ENCODE measurements at regions not wholly inside any gene's neighbourhood (a gene's known extent, or its start where the extent isn't known, plus 50 kb on each side); places are given as distances from the start of the nearest gene placed in this dataset.

DNA sequence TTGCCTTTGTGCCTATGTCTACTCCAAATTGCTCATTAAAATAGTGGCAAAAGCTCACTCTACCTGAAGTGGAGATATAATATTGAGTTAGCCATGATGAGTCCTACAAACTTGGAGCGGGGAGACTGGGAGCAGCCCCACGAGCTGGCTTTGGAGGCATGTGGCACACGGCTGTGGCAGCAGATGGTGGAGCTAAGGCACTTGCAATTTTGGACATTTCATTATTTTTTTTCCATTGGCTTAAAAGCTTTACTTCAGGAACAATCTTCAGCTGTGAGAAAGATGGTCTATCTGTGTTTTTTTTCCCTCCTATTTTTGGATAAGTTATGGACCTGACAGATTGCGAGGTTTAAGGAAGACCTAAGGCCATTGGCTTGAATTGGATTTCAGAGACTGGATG, 578.3 kb downstream of the CMPK2 start:
- Histone ChIP-seq H3K9ac (ENCODE audit: low read depth in 1 of 3, low read length in 3 of 3) (no peak overlapping the region), H3K27ac (ENCODE audit: low read depth, low read length) (no peak overlapping the region), H3K27me3 (ENCODE audit: control insufficient read depth in 3 of 3, insufficient read depth in 3 of 3, low read length in 3 of 3) (no peaks in the 10 kb centered on the region), H3K4me3 (ENCODE audit: low read length in 3 of 3) (no peak overlapping the region), H3K36me3 (ENCODE audit: control insufficient read depth in 3 of 3, insufficient read depth in 3 of 3, low read length in 3 of 3) (no peaks in the 10 kb centered on the region), H3K4me1 (ENCODE audit: control insufficient read depth in 3 of 3, insufficient read depth in 3 of 3, low read length in 3 of 3) (no peaks in the 10 kb centered on the region), H3K9me3 (ENCODE audit: control insufficient read depth in 3 of 3, low read length in 3 of 3) (peaks cover 0 to under 1% (median 0%) of the 10 kb centered on the region in 3 donors)

DNA sequence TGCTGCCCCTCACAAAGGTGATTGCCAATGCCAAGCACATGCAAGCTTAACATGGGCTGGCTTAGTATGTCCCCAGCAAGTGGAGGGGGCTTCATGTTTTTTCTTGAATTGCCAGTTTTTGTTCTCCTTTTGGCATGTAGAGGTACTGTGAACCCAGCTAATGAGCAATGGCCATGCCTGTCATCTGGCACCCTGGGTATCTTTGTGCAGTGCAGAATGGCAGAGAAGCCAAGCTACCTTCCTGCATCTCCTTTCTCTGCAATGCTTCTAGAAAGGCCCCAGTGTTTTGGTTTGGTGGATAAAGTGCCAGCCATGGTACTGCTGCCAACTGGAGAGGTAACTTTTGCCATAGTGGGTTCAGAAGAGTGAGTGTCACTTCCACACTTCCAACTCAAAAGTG, 576.9 kb downstream of the CMPK2 start:
- Histone ChIP-seq H3K27ac (ENCODE audit: low read depth, low read length) (no peak overlapping the region), H3K27me3 (ENCODE audit: control insufficient read depth in 3 of 3, insufficient read depth in 3 of 3, low read length in 3 of 3) (no peaks in the 10 kb centered on the region), H3K4me3 (ENCODE audit: low read length in 3 of 3) (no peak overlapping the region), H3K9ac (ENCODE audit: low read depth in 1 of 3, low read length in 3 of 3) (no peak overlapping the region), H3K36me3 (ENCODE audit: control insufficient read depth in 3 of 3, insufficient read depth in 3 of 3, low read length in 3 of 3) (no peaks in the 10 kb centered on the region), H3K9me3 (ENCODE audit: control insufficient read depth in 3 of 3, low read length in 3 of 3) (no peaks in the 10 kb centered on the region), H3K4me1 (ENCODE audit: control insufficient read depth in 3 of 3, insufficient read depth in 3 of 3, low read length in 3 of 3) (no peaks in the 10 kb centered on the region)

- H3K4me3 ChIP-seq (ENCODE audit: low read length in 3 of 3) = no peak overlapping the region
- H3K9ac ChIP-seq (ENCODE audit: low read depth in 1 of 3, low read length in 3 of 3) = no peak overlapping the region
- H3K27ac ChIP-seq (ENCODE audit: low read depth, low read length) = no peak overlapping the region
- H3K27me3 ChIP-seq (ENCODE audit: control insufficient read depth in 3 of 3, insufficient read depth in 3 of 3, low read length in 3 of 3) = no peaks in the 10 kb centered on the region
- H3K9me3 ChIP-seq (ENCODE audit: control insufficient read depth in 3 of 3, low read length in 3 of 3) = no peaks in the 10 kb centered on the region
- H3K36me3 ChIP-seq (ENCODE audit: control insufficient read depth in 3 of 3, insufficient read depth in 3 of 3, low read length in 3 of 3) = no peaks in the 10 kb centered on the region
- H3K4me1 ChIP-seq (ENCODE audit: control insufficient read depth in 3 of 3, insufficient read depth in 3 of 3, low read length in 3 of 3) = no peaks in the 10 kb centered on the region
Observed at GRCh38 chr2:6290217-6291015, 575.3 kb downstream of the CMPK2 start.

DNA sequence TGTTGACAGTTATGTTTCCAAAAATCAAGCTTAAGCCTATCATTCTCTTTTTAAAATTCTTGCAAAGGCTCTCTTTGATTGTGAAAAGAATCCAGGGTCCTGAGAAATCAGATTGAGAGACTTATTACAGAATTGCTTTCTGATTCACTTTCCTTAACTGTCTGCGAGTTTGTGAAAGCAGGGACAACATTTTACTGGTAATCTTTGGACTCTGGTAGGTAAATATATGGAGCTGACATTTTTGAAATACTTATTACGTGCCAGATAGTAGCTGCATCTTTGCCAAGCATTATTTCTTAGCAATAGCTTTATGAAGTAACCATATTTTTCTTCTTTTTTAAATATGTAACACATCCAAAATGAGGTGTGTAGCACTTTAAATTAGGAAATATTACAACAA, 570.9 kb downstream of the CMPK2 start:
- Histone ChIP-seq H3K27me3 (ENCODE audit: control insufficient read depth in 3 of 3, insufficient read depth in 3 of 3, low read length in 3 of 3) (no peaks in the 10 kb centered on the region), H3K27ac (ENCODE audit: low read depth, low read length) (no peak overlapping the region), H3K9me3 (ENCODE audit: control insufficient read depth in 3 of 3, low read length in 3 of 3) (no peaks in the 10 kb centered on the region), H3K36me3 (ENCODE audit: control insufficient read depth in 3 of 3, insufficient read depth in 3 of 3, low read length in 3 of 3) (no peaks in the 10 kb centered on the region), H3K9ac (ENCODE audit: low read depth in 1 of 3, low read length in 3 of 3) (no peak overlapping the region), H3K4me3 (ENCODE audit: low read length in 3 of 3) (no peak overlapping the region), H3K4me1 (ENCODE audit: control insufficient read depth in 3 of 3, insufficient read depth in 3 of 3, low read length in 3 of 3) (no peaks in the 10 kb centered on the region)

- Histone ChIP-seq H3K9ac (ENCODE audit: low read depth in 1 of 3, low read length in 3 of 3) (no peak overlapping the region), H3K36me3 (ENCODE audit: control insufficient read depth in 3 of 3, insufficient read depth in 3 of 3, low read length in 3 of 3) (no peaks in the 10 kb centered on the region), H3K4me1 (ENCODE audit: control insufficient read depth in 3 of 3, insufficient read depth in 3 of 3, low read length in 3 of 3) (no peaks in the 10 kb centered on the region), H3K9me3 (ENCODE audit: control insufficient read depth in 3 of 3, low read length in 3 of 3) (no peaks in the 10 kb centered on the region), H3K4me3 (ENCODE audit: low read length in 3 of 3) (no peak overlapping the region), H3K27ac (ENCODE audit: low read depth, low read length) (no peak overlapping the region), H3K27me3 (ENCODE audit: control insufficient read depth in 3 of 3, insufficient read depth in 3 of 3, low read length in 3 of 3) (no peaks in the 10 kb centered on the region)
Observed at GRCh38 chr2:6297238-6297637, 568.5 kb downstream of the CMPK2 start.

GRCh38 chr2:6301426-6301825, 564.3 kb downstream of the CMPK2 start:
- H3K9me3 ChIP-seq (ENCODE audit: control insufficient read depth in 3 of 3, low read length in 3 of 3) = no peaks in the 10 kb centered on the region
- H3K27ac ChIP-seq (ENCODE audit: low read depth, low read length) = no peak overlapping the region
- no peaks in the 10 kb centered on the region for H3K27me3 ChIP-seq (ENCODE audit: control insufficient read depth in 3 of 3, insufficient read depth in 3 of 3, low read length in 3 of 3)
- H3K9ac ChIP-seq (ENCODE audit: low read depth in 1 of 3, low read length in 3 of 3) = no peak overlapping the region
- H3K4me1 ChIP-seq (ENCODE audit: control insufficient read depth in 3 of 3, insufficient read depth in 3 of 3, low read length in 3 of 3) = no peaks in the 10 kb centered on the region
- no peak overlapping the region for H3K4me3 ChIP-seq (ENCODE audit: low read length in 3 of 3)
- H3K36me3 ChIP-seq (ENCODE audit: control insufficient read depth in 3 of 3, insufficient read depth in 3 of 3, low read length in 3 of 3) = no peaks in the 10 kb centered on the region

GRCh38 chr2:6308986-6309385, 556.7 kb downstream of the CMPK2 start:
- no peak overlapping the region for H3K4me3 ChIP-seq (ENCODE audit: low read length in 3 of 3)
- no peaks in the 10 kb centered on the region for H3K36me3 ChIP-seq (ENCODE audit: control insufficient read depth in 3 of 3, insufficient read depth in 3 of 3, low read length in 3 of 3)
- H3K27me3 ChIP-seq (ENCODE audit: control insufficient read depth in 3 of 3, insufficient read depth in 3 of 3, low read length in 3 of 3) = peaks cover 0 to 6% (median 0%) of the 10 kb centered on the region in 3 donors
- no peak overlapping the region for H3K27ac ChIP-seq (ENCODE audit: low read depth, low read length)
- no peak overlapping the region for H3K9ac ChIP-seq (ENCODE audit: low read depth in 1 of 3, low read length in 3 of 3)
- H3K4me1 ChIP-seq (ENCODE audit: control insufficient read depth in 3 of 3, insufficient read depth in 3 of 3, low read length in 3 of 3) = no peaks in the 10 kb centered on the region
- H3K9me3 ChIP-seq (ENCODE audit: control insufficient read depth in 3 of 3, low read length in 3 of 3) = peaks cover 0 to 3% (median 0%) of the 10 kb centered on the region in 3 donors

DNA sequence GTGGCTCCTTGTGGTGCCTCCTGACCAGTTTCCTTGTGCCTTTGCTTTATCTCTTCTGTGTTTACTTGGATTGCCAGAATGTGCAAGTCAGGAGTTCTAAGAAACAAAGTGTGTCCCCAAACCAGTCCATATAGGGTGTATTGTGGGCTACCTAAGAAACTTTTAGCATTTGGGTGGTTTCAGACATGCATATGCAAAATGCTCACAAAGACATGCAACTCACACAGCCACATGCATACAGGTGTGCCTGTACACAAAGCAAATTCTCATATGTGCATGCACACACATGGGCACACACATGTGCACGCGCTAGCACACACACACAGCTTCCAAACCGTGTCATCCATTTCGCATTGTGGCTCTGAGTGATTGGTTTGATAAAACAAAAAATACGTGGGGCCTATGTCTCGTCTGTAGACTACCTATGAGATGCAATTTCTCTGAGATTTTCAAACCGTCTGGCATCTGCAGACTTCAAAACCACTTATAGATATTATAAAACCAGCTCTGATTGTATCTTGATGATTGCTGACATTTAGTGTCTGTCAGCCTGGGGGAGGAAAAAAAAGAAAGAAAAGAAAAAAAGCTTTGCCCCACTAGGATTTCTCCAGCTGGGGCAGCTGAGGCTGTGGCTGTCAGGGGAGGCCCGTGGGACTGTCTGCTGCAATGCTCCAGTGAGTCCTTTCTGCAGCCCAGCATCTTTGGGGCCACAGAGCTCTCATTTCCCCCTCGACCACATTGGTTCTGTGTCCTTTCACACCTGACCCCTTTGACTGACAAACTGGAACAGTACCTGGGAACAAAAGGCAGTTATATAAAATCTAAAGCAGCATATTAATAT, 556.1 kb downstream of the CMPK2 start:
- peaks cover 0 to 6% (median 0%) of the 10 kb centered on the region in 3 donors for H3K27me3 ChIP-seq (ENCODE audit: control insufficient read depth in 3 of 3, insufficient read depth in 3 of 3, low read length in 3 of 3)
- no peaks in the 10 kb centered on the region for H3K4me1 ChIP-seq (ENCODE audit: control insufficient read depth in 3 of 3, insufficient read depth in 3 of 3, low read length in 3 of 3)
- no peak overlapping the region for H3K9ac ChIP-seq (ENCODE audit: low read depth in 1 of 3, low read length in 3 of 3)
- H3K36me3 ChIP-seq (ENCODE audit: control insufficient read depth in 3 of 3, insufficient read depth in 3 of 3, low read length in 3 of 3) = no peaks in the 10 kb centered on the region
- H3K9me3 ChIP-seq (ENCODE audit: control insufficient read depth in 3 of 3, low read length in 3 of 3) = peaks cover 0 to 3% (median 0%) of the 10 kb centered on the region in 3 donors
- H3K27ac ChIP-seq (ENCODE audit: low read depth, low read length) = no peak overlapping the region
- no peak overlapping the region for H3K4me3 ChIP-seq (ENCODE audit: low read length in 3 of 3)

DNA sequence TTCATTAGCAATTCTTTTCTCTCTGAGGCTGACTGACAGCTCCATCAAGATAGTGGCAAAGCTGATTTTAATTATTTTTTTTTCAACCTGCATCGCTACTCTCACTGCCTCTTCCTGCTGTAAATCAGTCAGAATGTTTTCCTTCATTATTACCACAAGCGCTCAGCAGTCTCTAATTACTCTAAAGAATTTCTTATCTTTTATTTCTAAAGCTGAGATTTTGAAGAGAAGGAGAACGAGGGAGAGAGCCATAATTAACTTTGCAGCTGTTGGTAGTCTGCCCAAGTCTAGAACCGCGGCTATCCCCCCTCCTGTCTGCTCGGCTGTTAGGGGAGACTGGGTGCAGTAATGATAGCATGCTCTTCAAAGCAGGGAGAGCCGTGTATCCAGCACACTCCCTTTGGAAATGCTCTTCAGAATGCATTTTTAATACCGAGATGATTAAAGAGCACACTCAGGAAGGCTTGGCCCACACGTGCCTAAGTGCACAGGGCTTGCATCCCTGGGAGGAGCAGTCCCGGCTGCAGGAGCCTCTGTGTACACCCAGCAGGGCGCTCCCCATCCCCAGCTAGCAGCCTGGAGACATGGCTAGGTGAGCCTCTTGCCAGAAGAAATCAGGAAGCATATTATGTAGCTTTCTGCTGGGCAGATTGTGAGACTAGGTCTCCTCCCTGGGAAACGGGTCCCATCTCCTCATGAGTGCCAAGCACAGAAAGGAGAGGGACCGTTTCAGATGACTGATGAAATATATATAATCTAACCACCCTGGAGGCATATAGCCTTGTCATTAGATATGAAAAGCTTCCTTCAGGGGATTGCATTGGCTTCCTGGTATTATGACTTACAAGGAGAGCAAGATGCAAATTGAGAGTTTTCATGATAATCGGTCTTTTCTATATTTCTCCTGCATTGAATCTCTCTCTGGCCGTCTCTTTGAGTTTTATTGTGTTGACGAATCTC, 555.2 kb downstream of the CMPK2 start:
- Histone ChIP-seq H3K27me3 (ENCODE audit: control insufficient read depth in 3 of 3, insufficient read depth in 3 of 3, low read length in 3 of 3) (peaks cover 0 to 6% (median 0%) of the 10 kb centered on the region in 3 donors), H3K9me3 (ENCODE audit: control insufficient read depth in 3 of 3, low read length in 3 of 3) (peaks cover 0 to 3% (median 0%) of the 10 kb centered on the region in 3 donors), H3K9ac (ENCODE audit: low read depth in 1 of 3, low read length in 3 of 3) (no peak overlapping the region), H3K36me3 (ENCODE audit: control insufficient read depth in 3 of 3, insufficient read depth in 3 of 3, low read length in 3 of 3) (no peaks in the 10 kb centered on the region), H3K4me1 (ENCODE audit: control insufficient read depth in 3 of 3, insufficient read depth in 3 of 3, low read length in 3 of 3) (no peaks in the 10 kb centered on the region), H3K27ac (ENCODE audit: low read depth, low read length) (no peak overlapping the region), H3K4me3 (ENCODE audit: low read length in 3 of 3) (no peak overlapping the region)

Measured in skeletal muscle tissue (tissue), 3 donors.